Body of pancreas (tissue), 4 donors: ENCODE measurements at regions not wholly inside any gene's neighbourhood (a gene's known extent, or its start where the extent isn't known, plus 50 kb on each side); places are given as distances from the start of the nearest gene placed in this dataset.

Experiments used
- CTCF ChIP-seq, 7 experiments: fragments of 450-650 bp in 4 of 7; fragments of 200-600 bp in 3 of 7; sonication (generic) in 3 of 7; IDR thresholded peaks; one replicate each; pipeline ENCODE4 v1.5.1; 2016 to 2019; ENCODE audit warnings: antibody characterized with exemption in 7 of 7
- POLR2A ChIP-seq, 3 donors: fragments of 450-650 bp; IDR thresholded peaks; one replicate each; pipeline ENCODE4 v1.6.1; 2016; ENCODE audit warnings: antibody characterized with exemption in 3 of 3, mild to moderate bottlenecking in 2 of 3

GRCh38 chr3:73827204-73827603 is 202.5 kb upstream of the PDZRN3 start:
- TF ChIP-seq CTCF (IDR thresholded peaks at IDR 0.05) (no peak), POLR2A (IDR thresholded peaks at IDR 0.05) (no peak)
